Endodermal cell (in vitro differentiated cells): ENCODE measurements at regions not wholly inside any gene's neighbourhood (a gene's known extent, or its start where the extent isn't known, plus 50 kb on each side); places are given as distances from the start of the nearest gene placed in this dataset.

Source experiments
- DNase-seq: peaks from one replicate; pipeline ENCODE4 v3.0.0-alpha.2; 2017
- H3K27ac ChIP-seq: 2 replicates; pipeline ENCODE4 v1.5.1; 2013; ENCODE audit warnings: mild to moderate bottlenecking, low read depth, low read length, moderate library complexity
- H3K27me3 ChIP-seq: 2 replicates; pipeline ENCODE4 v1.6.1; 2013; ENCODE audit warnings: mild to moderate bottlenecking, low read length, moderate library complexity; ENCODE audit not compliant: insufficient read depth, control insufficient read depth, poor library complexity, severe bottlenecking
- H3K36me3 ChIP-seq: 2 replicates; pipeline ENCODE4 v1.7.0; 2013; ENCODE audit warnings: mild to moderate bottlenecking, low read length, moderate library complexity; ENCODE audit not compliant: control insufficient read depth, insufficient read depth
- H3K4me1 ChIP-seq: one replicate; pipeline ENCODE4 v1.7.0; 2013; ENCODE audit warnings: low read length; ENCODE audit not compliant: control insufficient read depth, insufficient read depth
- H3K4me3 ChIP-seq: 2 replicates; pipeline ENCODE4 v1.5.1; 2013; ENCODE audit warnings: mild to moderate bottlenecking, low read length, moderate library complexity
- H3K9ac ChIP-seq: 2 replicates; pipeline ENCODE4 v1.6.1; 2013; ENCODE audit warnings: mild to moderate bottlenecking, low read length, moderate library complexity; ENCODE audit not compliant: poor library complexity, severe bottlenecking; ENCODE audit errors: extremely low read depth
- H3K9me3 ChIP-seq: 2 replicates; pipeline ENCODE4 v1.6.1; 2013; ENCODE audit warnings: mild to moderate bottlenecking, low read length, moderate library complexity; ENCODE audit not compliant: control insufficient read depth
- H3K27ac Mint-ChIP-seq: 2 replicates; pipeline ENCODE4 v1.8.0; 2020; ENCODE audit warnings: mixed read lengths
- H3K27me3 Mint-ChIP-seq: 2 replicates; pipeline ENCODE4 v1.8.0; 2021; ENCODE audit warnings: mild to moderate bottlenecking, mixed read lengths; ENCODE audit not compliant: insufficient read depth
- H3K36me3 Mint-ChIP-seq: 2 replicates; pipeline ENCODE4 v1.8.0; 2020; ENCODE audit warnings: low read depth, mixed read lengths
- H3K4me1 Mint-ChIP-seq: 2 replicates; pipeline ENCODE4 v1.8.0; 2020; ENCODE audit warnings: mixed read lengths
- H3K4me3 Mint-ChIP-seq: 2 replicates; pipeline ENCODE4 v1.8.0; 2020; ENCODE audit warnings: mild to moderate bottlenecking, moderate library complexity, mixed read lengths
- H3K9me3 Mint-ChIP-seq: 2 replicates; pipeline ENCODE4 v1.8.0; 2020; ENCODE audit warnings: mild to moderate bottlenecking, mixed read lengths
- CTCF ChIP-seq: fragments of 200-600 bp; sonication (generic); conservative IDR thresholded peaks from 2 replicates; pipeline ENCODE4 v1.5.0; 2021; ENCODE audit warnings: antibody characterized with exemption, mild to moderate bottlenecking
- WGBS, 2 experiments: methylation state at CpG; one replicate each; pipeline versions ENCODE4 v1.1.5 to v1.1.7; 2013; ENCODE audit warnings: missing lambda C conversion rate in 2 of 2, mixed read lengths in 1 of 2; ENCODE audit not compliant: insufficient coverage in 1 of 2, insufficient read length in 1 of 2; 5-methylcytosine and 5-hydroxymethylcytosine counted together

GRCh38 chr10:61329854-61330253, 123.3 kb downstream of the TMEM26 start:
- H3K27ac ChIP-seq: no peak overlapping the region
- H3K9me3 ChIP-seq: peaks cover 12% of the 10 kb centered on the region
- no peak overlapping the region for H3K9ac ChIP-seq
- Mint-ChIP-seq H3K27ac (no peak overlapping the region), H3K9me3 (peaks cover 10% of the 10 kb centered on the region), H3K36me3 (no peaks in the 10 kb centered on the region), H3K4me1 (no peaks in the 10 kb centered on the region), H3K4me3 (no peak overlapping the region), H3K27me3 (peaks cover 2% of the 10 kb centered on the region)
- 100% methylated on average over 2 of the region's 2 CpGs; no CpG with 5 or more reads in 1 of the 2 experiments for WGBS, 2 experiments
- no peaks in the 10 kb centered on the region for H3K36me3 ChIP-seq
- H3K4me1 ChIP-seq: no peaks in the 10 kb centered on the region
- TF ChIP-seq CTCF: no peak
- no peak for DNase-seq
- H3K4me3 ChIP-seq: no peak overlapping the region
- no peaks in the 10 kb centered on the region for H3K27me3 ChIP-seq

- no peaks in the 10 kb centered on the region for H3K4me1 Mint-ChIP-seq
- DNase-seq: no peak
- H3K27ac ChIP-seq: no peak overlapping the region
- H3K4me1 ChIP-seq: no peaks in the 10 kb centered on the region
- peaks cover 12% of the 10 kb centered on the region for H3K9me3 ChIP-seq
- no peak overlapping the region for H3K4me3 Mint-ChIP-seq
- no peaks in the 10 kb centered on the region for H3K36me3 ChIP-seq
- no peaks in the 10 kb centered on the region for H3K27me3 ChIP-seq
- H3K9me3 Mint-ChIP-seq: peaks cover 10% of the 10 kb centered on the region
- H3K36me3 Mint-ChIP-seq: no peaks in the 10 kb centered on the region
- 81 to 100% methylated on average over 2 to 5 of the region's 5 CpGs for WGBS, 2 experiments
- no peak for TF ChIP-seq CTCF
- no peak overlapping the region for H3K4me3 ChIP-seq
- H3K9ac ChIP-seq: no peak overlapping the region
- no peak overlapping the region for H3K27ac Mint-ChIP-seq
- H3K27me3 Mint-ChIP-seq: no peaks in the 10 kb centered on the region
Measured at GRCh38 chr10:61325223-61325960, 127.8 kb downstream of the TMEM26 start.

GRCh38 chr10:61323726-61324125, 129.5 kb downstream of the TMEM26 start:
- no peak for DNase-seq
- no peak overlapping the region for H3K4me3 ChIP-seq
- H3K27ac ChIP-seq: no peak overlapping the region
- H3K9me3 Mint-ChIP-seq: no peaks in the 10 kb centered on the region
- H3K4me1 ChIP-seq: no peaks in the 10 kb centered on the region
- TF ChIP-seq CTCF: no peak
- no peaks in the 10 kb centered on the region for H3K27me3 ChIP-seq
- H3K9me3 ChIP-seq: peaks cover 3% of the 10 kb centered on the region
- no peak overlapping the region for H3K4me3 Mint-ChIP-seq
- H3K36me3 ChIP-seq: no peaks in the 10 kb centered on the region
- no peaks in the 10 kb centered on the region for H3K4me1 Mint-ChIP-seq
- no peak overlapping the region for H3K27ac Mint-ChIP-seq
- H3K36me3 Mint-ChIP-seq: no peaks in the 10 kb centered on the region
- H3K27me3 Mint-ChIP-seq: no peaks in the 10 kb centered on the region
- H3K9ac ChIP-seq: no peak overlapping the region
